AG04450 (cell line): ENCODE measurements at regions not wholly inside any gene's neighbourhood (a gene's known extent, or its start where the extent isn't known, plus 50 kb on each side); places are given as distances from the start of the nearest gene placed in this dataset. TPM values are rescaled to one million over a fixed set of nuclear protein-coding genes. Genes with fewer than 3 reads are reported as not detected.
"Not testable (repeated sequence)": the region's sequence is repeated elsewhere in the genome, so short reads cannot be mapped to it uniquely, and the experiment has no call there.

Experiments used
- CTCF ChIA-PET: fragments of 300-600, 350-600 bp; formaldehyde crosslinking; extraction: SDS; loops from one replicate; lab custom pipeline; 2022; ENCODE audit warnings: antibody characterized with exemption, inconsistent platforms; lab: Charles Lee
- POLR2A ChIA-PET: fragments of 350-600 bp; formaldehyde crosslinking; extraction: SDS; loops from one replicate; lab custom pipeline; 2021; ENCODE audit warnings: antibody characterized with exemption, inconsistent platforms; lab: Yijun Ruan, JAX
- DNase-seq: peaks from one replicate; pipeline ENCODE4 v3.0.0-alpha.2; 2011; ENCODE audit warnings: low read depth, low spot score
- H3K27ac ChIP-seq: one replicate; pipeline ENCODE4 v1.5.1; 2012; ENCODE audit warnings: low read depth, low read length, control low read depth
- H3K27me3 ChIP-seq: one replicate; pipeline ENCODE4 v1.6.0; 2012; ENCODE audit warnings: low read length; ENCODE audit not compliant: control insufficient read depth, insufficient read depth
- H3K4me3 ChIP-seq: 2 replicates; pipeline ENCODE4 v1.5.1; 2011; ENCODE audit warnings: mild to moderate bottlenecking, low read depth, low read length, control low read depth
- H3K9me3 ChIP-seq: 2 replicates; pipeline ENCODE4 v1.5.1; 2012; ENCODE audit warnings: low read length; ENCODE audit not compliant: control insufficient read depth, insufficient read depth
- CTCF ChIP-seq: IDR thresholded peaks from 2 replicates; pipeline ENCODE4 v1.5.1; 2011; ENCODE audit warnings: low read depth, low read length, control low read depth, inconsistent platforms
- small RNA-seq: library from RNA; depleted of rRNA; stranded (forward); fragments of <200 nt; gene quantifications from one replicate; pipeline ENCODE3, GENCODE V24; 2012; ENCODE audit warnings: low read depth; ENCODE audit not compliant: insufficient read length

GRCh38 chr19:22491746-22492145 is 69.6 kb upstream of the ZNF98 start:
- H3K27ac ChIP-seq, result no peak overlapping the region
- ChIA-PET CTCF (no interaction called here), POLR2A (no interaction called here)
- no peaks in the 10 kb centered on the region for H3K27me3 ChIP-seq
- no peak for DNase-seq
- TF ChIP-seq CTCF, result no peak
- H3K9me3 ChIP-seq, result peaks cover 44% of the 10 kb centered on the region
- H3K4me3 ChIP-seq, result no peak overlapping the region

- CTCF ChIA-PET, H3K27me3 ChIP-seq, POLR2A ChIA-PET, H3K4me3 ChIP-seq, H3K27ac ChIP-seq, DNase-seq: not testable (repeated sequence)
- H3K9me3 ChIP-seq, result peaks cover 21% of the 10 kb centered on the region
These were observed 61.4 kb upstream of the ZNF98 start for GRCh38 chr19:22483514-22483913.

GRCh38 chr19:22472180-22472637 is 50.1 kb upstream of the ZNF98 start:
- ChIA-PET CTCF (no interaction called here), POLR2A (no interaction called here)
- no peak overlapping the region for H3K4me3 ChIP-seq
- no peak overlapping the region for H3K27ac ChIP-seq
- H3K9me3 ChIP-seq, result peaks cover 20% of the 10 kb centered on the region; the same call in 1 of the 2 replicates
- TF ChIP-seq CTCF, result no peak
- no peaks in the 10 kb centered on the region for H3K27me3 ChIP-seq
- DNase-seq, result no peak

Small RNA genes lying in the stretch of these regions (small RNA-seq; reads per million reads assigned to genes)
- not detected for gene AC004004.1
